ENCODE measurements at regions not wholly inside any gene's neighbourhood (a gene's known extent, or its start where the extent isn't known, plus 50 kb on each side); places are given as distances from the start of the nearest gene placed in this dataset.

- TF ChIP-seq CTCF (IDR thresholded peaks at IDR 0.05; ENCODE audit: insufficient read depth, low read length, poor library complexity, severe bottlenecking) (no peak), EZH2phosphoT487 (conservative IDR thresholded peaks at IDR 0.05; ENCODE audit: low read length) (no peak)
Observed at GRCh38 chr13:64884976-64885375, 2345.2 kb downstream of the PCDH9 start.

All from SU-DHL-6 (cell line).